OCI-LY1 (cell line): ENCODE measurements at regions not wholly inside any gene's neighbourhood (a gene's known extent, or its start where the extent isn't known, plus 50 kb on each side); places are given as distances from the start of the nearest gene placed in this dataset.

ENCODE experiments used
- H2AFZ ChIP-seq: fragments of 200-600 bp; sonication (generic), shearing (Covaris generic); 2 replicates; pipeline ENCODE4 v1.6.0; 2014; ENCODE audit warnings: antibody characterized with exemption, mild to moderate bottlenecking, low read length
- H3F3A ChIP-seq: fragments of 200-600 bp; sonication (generic), shearing (Covaris generic); 2 replicates; pipeline ENCODE4 v1.6.0; 2014; ENCODE audit warnings: mild to moderate bottlenecking, antibody characterized with exemption, low read length, moderate library complexity; ENCODE audit not compliant: insufficient read depth
- H3K27ac ChIP-seq: fragments of 200-600 bp; sonication (generic); 2 replicates; pipeline ENCODE4 v1.5.1; 2014; ENCODE audit warnings: low read length, mixed run types, mild to moderate bottlenecking, low read depth; ENCODE audit not compliant: poor library complexity, severe bottlenecking
- H3K27me3 ChIP-seq: fragments of 200-600 bp; sonication (generic); 2 replicates; pipeline ENCODE4 v1.6.0; 2014; ENCODE audit warnings: antibody characterized with exemption, mild to moderate bottlenecking, low read length, moderate library complexity; ENCODE audit not compliant: insufficient read depth
- H3K36me3 ChIP-seq: fragments of 200-600 bp; sonication (generic); 2 replicates; pipeline ENCODE4 v1.6.1; 2014; ENCODE audit warnings: mild to moderate bottlenecking, antibody characterized with exemption, low read length, moderate library complexity, mixed read lengths; ENCODE audit not compliant: insufficient read depth
- H3K4me1 ChIP-seq: fragments of 200-600 bp; sonication (generic); 2 replicates; pipeline ENCODE4 v1.5.1; 2014; ENCODE audit warnings: mild to moderate bottlenecking, low read length, moderate library complexity; ENCODE audit not compliant: insufficient read depth, severe bottlenecking
- H3K4me2 ChIP-seq: fragments of 200-600 bp; sonication (generic), shearing (Covaris generic); 2 replicates; pipeline ENCODE4 v1.6.1; 2014; ENCODE audit warnings: low read length
- H3K4me3 ChIP-seq: fragments of 200-600 bp; sonication (generic); 2 replicates; pipeline ENCODE4 v1.5.1; 2014; ENCODE audit warnings: low read length, low read depth, mild to moderate bottlenecking, mixed read lengths; ENCODE audit not compliant: poor library complexity, severe bottlenecking
- H3K79me2 ChIP-seq: fragments of 200-600 bp; shearing (Covaris generic); 2 replicates; pipeline ENCODE4 v1.6.1; 2016; ENCODE audit warnings: mixed run types, low read length, mixed read lengths; ENCODE audit not compliant: insufficient read depth
- H3K9ac ChIP-seq: fragments of 200-600 bp; sonication (generic), shearing (Covaris generic); 2 replicates; pipeline ENCODE4 v1.6.1; 2014; ENCODE audit warnings: mild to moderate bottlenecking, low read length, mixed read lengths
- H3K9me2 ChIP-seq: fragments of 200-600 bp; sonication (generic), shearing (Covaris generic); 2 replicates; pipeline ENCODE4 v1.6.1; 2014; ENCODE audit warnings: low read depth, mild to moderate bottlenecking, low read length, mixed read lengths
- H3K9me3 ChIP-seq: fragments of 200-600 bp; shearing (Covaris generic); 2 replicates; pipeline ENCODE4 v1.6.1; 2014; ENCODE audit warnings: low read length, mixed read lengths
- H4K20me1 ChIP-seq: fragments of 200-600 bp; sonication (generic), shearing (Covaris generic); 2 replicates; pipeline ENCODE4 v1.6.0; 2016; ENCODE audit warnings: mild to moderate bottlenecking, low read length; ENCODE audit not compliant: insufficient read depth
- CTCF ChIP-seq: fragments of 200-600 bp; sonication (generic), shearing (Covaris generic); IDR thresholded peaks from 2 replicates; pipeline ENCODE4 v1.5.1; 2017; ENCODE audit warnings: mild to moderate bottlenecking, antibody characterized with exemption, low read length, moderate library complexity, mixed read lengths
- EZH2 ChIP-seq: fragments of 200-600 bp; sonication (generic), shearing (Covaris generic); IDR thresholded peaks from 2 replicates; pipeline ENCODE4 v1.8.0; 2017; ENCODE audit warnings: borderline replicate concordance, mixed run types, mild to moderate bottlenecking, antibody characterized with exemption, low read length, moderate library complexity, mixed read lengths

GRCh38 chr4:180041576-180041975, 2201.6 kb upstream of the TENM3 start:
- no peaks in the 10 kb centered on the region for H3K27me3 ChIP-seq
- TF ChIP-seq CTCF (no peak), EZH2 (no peak)
- no peaks in the 10 kb centered on the region for H3K79me2 ChIP-seq
- no peak overlapping the region for H2AFZ ChIP-seq
- H3K4me3 ChIP-seq, result no peak overlapping the region
- H3K36me3 ChIP-seq, result no peaks in the 10 kb centered on the region
- H4K20me1 ChIP-seq, result no peaks in the 10 kb centered on the region
- H3K4me1 ChIP-seq, result no peaks in the 10 kb centered on the region
- H3K4me2 ChIP-seq, result no peak overlapping the region
- no peaks in the 10 kb centered on the region for H3F3A ChIP-seq
- H3K27ac ChIP-seq, result no peak overlapping the region
- no peak overlapping the region for H3K9ac ChIP-seq
- no peaks in the 10 kb centered on the region for H3K9me3 ChIP-seq
- H3K9me2 ChIP-seq, result no peaks in the 10 kb centered on the region

DNA sequence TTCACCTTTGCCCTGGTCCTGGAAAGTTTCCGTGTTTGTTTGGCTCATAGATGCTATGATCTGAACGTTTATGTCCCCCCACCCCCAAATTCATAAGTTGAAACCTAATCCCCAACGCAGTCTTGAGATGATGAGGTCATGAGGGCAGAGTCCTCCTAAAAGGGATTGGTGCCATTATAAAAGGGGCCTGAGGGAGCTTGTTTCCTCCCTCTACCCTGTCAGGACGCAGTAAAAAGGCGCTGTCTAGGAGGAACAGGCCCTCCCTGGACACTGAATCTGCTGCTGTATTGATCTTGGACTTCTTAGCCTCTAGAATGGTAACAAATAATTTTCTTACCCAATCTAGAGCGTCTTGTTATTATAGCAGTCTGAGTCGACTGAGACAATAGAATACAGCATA, 2190.6 kb upstream of the TENM3 start:
- Histone ChIP-seq H3K9me3 (no peaks in the 10 kb centered on the region), H4K20me1 (no peaks in the 10 kb centered on the region), H3K9me2 (no peaks in the 10 kb centered on the region), H3K79me2 (no peaks in the 10 kb centered on the region), H3K27me3 (no peaks in the 10 kb centered on the region), H3K36me3 (no peaks in the 10 kb centered on the region), H3K27ac (no peak overlapping the region), H3K4me1 (no peaks in the 10 kb centered on the region), H3K4me2 (no peak overlapping the region), H3F3A (no peaks in the 10 kb centered on the region), H2AFZ (no peak overlapping the region), H3K9ac (no peak overlapping the region), H3K4me3 (no peak overlapping the region)
- TF ChIP-seq CTCF, result no peak
- no peak for TF ChIP-seq EZH2

DNA sequence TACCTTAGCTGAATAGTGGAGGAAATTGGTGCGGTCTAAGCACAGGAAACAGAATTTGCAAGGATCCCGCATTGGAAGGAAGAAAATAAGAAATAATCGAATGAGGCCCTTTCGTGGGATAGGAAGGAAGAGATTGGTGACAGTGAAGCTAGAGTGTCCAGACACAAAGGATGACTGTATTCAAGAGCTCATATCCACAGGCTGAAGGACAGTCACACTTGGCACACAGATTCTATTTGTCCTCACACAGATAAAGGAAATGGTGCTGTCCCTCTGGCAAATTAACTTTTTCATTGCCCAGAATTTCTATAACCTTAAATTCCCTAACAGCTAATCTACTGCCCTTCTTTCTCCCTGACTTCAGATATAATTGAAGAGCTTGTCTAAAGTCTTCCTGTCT, 2188.9 kb upstream of the TENM3 start:
- no peak overlapping the region for H3K4me2 ChIP-seq
- no peak overlapping the region for H3K9ac ChIP-seq
- no peaks in the 10 kb centered on the region for H3K4me1 ChIP-seq
- no peaks in the 10 kb centered on the region for H3K27me3 ChIP-seq
- H3K4me3 ChIP-seq, result no peak overlapping the region
- no peaks in the 10 kb centered on the region for H3K9me2 ChIP-seq
- no peak for TF ChIP-seq EZH2
- TF ChIP-seq CTCF, result no peak
- H3K36me3 ChIP-seq, result no peaks in the 10 kb centered on the region
- no peak overlapping the region for H3K27ac ChIP-seq
- H3F3A ChIP-seq, result no peaks in the 10 kb centered on the region
- H3K9me3 ChIP-seq, result no peaks in the 10 kb centered on the region
- no peaks in the 10 kb centered on the region for H3K79me2 ChIP-seq
- H2AFZ ChIP-seq, result no peak overlapping the region
- H4K20me1 ChIP-seq, result no peaks in the 10 kb centered on the region
